ENCODE measurements at regions not wholly inside any gene's neighbourhood (a gene's known extent, or its start where the extent isn't known, plus 50 kb on each side); places are given as distances from the start of the nearest gene placed in this dataset.
"Not testable (repeated sequence)": the region's sequence is repeated elsewhere in the genome, so short reads cannot be mapped to it uniquely, and the experiment has no call there.

DNA sequence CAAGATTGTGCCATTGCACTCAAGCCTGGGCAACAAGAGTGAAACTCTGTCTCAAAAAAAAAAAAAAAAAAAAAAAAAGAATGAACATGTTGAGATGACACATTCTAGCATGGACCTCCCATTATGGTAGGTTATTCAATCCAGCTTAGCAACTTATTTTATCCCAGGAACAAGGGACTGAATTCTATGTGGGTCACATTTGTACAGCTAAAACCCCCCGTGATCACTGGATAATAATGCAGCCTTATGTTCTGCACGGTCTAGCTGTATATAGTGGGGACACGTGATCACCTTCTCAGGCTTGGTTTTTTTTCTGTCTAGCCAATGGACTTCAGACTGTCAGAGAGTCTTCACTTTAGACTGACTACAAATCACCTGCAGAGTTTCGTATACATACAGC is 115.2 kb upstream of the FRG1 start:
- no peak for DNase-seq (ENCODE audit: low spot score)

DNA sequence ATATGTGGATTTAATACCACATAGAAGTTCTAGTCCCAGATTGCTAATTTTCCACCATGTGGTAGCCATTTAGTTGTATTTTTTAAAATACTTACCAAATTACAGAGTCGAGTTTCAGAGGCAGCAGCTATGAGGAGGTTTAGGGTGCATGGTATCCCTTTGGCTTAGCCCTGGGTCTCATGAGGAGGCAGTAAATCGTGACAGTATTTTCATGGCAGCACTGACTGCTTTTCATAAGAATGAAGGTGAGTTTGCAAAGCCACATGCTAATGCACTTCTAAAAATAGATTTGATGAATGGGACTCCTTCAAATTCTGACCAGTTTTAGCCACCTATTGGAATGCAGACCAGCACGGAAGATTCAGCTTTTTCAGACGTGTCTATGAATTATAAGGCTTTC is 114.0 kb upstream of the FRG1 start:
- DNase-seq (ENCODE audit: low spot score) = no peak

DNA sequence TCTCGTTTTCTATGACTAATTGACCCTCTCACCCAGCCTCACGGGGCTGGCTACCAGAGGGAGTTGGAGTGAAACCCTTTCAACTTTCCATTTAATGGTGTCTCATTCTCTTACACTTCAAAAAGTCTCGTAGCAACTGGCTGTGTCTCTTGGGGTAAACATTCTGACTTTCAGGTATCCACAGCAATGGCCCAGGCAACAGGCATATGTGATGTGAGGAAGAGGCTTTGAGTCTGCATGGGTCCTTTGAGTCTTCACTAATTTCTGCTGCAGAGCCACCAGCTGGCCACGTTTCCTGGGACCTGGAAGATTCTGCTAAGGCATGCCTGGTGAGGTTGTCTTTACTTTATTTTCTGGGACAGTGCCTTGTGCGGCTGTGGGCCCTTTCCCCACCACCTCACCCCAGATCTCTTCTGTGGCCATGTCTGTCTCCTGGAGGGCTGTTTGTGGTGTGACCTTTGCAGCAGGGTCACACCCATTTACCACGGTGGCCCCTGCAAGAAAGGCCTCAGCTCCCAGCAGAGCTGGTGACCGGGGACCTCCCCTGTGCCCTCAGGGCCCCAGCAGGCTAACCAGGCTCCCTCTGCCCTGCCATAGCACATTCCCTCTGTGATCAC is 112.5 kb upstream of the FRG1 start:
- no peak for DNase-seq (ENCODE audit: low spot score)

DNA sequence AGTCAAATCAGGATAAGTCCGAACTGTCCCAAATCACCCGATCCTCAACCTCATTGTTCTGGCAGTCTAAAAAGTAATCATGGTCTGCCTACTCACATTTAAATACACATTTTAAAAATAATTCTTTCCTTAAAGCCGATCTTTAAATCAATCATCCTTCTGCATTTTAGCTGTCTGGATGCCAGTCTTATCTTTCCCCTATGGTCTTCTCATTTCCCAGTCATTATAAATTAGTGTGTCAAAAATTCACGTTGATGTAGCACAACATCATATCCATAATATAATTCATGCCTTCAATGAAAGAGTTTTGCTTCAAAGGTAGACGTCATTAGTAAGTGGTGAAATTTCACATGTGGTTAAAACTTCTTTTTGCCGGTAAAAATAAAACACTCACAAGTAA is 108.1 kb upstream of the FRG1 start:
- DNase-seq (ENCODE audit: low spot score) = no peak

DNA sequence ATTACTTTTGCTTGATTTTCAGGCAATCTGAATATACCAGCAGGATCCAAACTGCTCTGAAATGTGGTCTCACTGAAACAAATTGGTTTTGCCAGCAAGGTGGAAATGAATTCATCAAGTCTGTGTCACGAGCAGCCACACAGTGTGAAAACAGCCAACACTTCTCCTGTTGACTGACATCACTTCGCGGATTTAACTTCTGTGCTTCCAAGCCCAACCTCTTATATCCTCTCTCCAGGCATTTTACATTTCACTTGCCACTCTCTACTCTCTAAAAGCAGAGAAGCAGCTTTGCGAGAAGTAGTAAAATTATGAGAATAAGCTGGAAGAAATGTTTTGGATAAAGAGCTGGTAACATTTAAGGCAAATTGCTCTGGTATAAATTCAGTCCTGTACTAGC is 106.1 kb upstream of the FRG1 start:
- no peak for DNase-seq (ENCODE audit: low spot score)

DNA sequence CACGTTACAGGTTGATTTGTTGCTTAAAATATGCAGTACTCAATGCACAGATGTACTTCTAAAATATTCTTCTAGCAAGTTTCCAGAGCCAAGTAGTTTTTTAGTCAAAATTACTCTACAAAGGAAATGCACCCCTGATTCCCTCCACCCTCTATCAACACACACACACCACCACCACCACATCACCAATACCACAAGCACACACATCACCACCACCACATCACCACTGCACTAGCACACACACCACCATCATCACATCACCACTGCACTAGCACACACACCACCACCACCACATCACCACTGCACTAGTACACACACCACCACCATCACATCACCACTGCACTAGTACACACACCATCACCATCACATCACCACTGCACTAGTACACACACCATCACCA is 105.2 kb upstream of the FRG1 start:
- no peak for DNase-seq (ENCODE audit: low spot score)

DNA sequence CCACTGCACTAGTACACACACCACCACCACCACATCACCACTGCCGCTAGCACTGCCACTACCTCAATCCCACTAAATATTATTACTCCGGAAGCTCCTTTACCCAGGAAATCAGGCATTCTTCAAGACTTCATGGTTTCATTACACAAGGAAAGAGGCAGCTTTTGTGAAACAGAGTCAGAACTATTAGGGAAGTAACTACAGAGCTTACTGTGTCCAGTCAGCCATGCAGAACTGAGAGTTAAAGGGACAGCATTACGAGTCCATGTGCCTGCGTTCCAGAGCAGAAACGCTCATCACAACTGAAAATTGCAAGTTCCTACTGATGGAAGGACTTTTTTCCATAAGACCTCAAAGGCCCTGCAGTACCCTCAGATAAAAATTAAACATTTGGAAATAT is 103.2 kb upstream of the FRG1 start:
- DNase-seq (ENCODE audit: low spot score) = no peak

DNA sequence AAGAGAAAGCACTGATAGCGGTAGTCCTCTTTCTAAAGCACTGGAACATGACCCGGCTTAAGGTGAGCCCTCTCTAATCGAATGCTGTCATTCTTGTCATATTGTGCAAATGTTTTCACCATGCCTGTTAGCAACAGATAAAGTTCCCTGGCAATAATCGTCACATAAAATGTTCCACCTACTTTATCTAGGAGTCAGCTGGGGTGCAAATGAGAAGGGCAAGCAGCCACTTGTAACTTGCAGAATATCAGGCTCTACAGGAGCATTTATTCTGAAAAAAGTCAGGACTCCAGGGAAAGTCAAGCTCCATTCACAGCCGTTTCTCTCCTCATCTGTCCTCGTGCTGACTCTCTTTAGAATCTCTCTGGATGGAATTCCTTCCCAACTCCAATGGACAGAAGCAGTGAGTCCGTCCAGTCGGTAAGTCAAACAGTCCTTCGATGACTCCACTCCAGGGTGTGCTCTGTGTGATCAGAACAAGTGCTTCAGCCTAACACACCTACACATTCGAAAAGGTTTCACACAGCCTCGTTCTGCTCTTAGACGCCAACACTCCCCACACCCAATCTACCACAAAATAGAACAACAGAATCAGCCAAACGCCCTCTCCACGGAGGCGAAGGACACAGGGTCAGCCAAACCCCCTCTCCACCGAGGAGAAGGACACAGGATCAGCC is 101.7 kb upstream of the FRG1 start:
- no peak for DNase-seq (ENCODE audit: low spot score)

DNA sequence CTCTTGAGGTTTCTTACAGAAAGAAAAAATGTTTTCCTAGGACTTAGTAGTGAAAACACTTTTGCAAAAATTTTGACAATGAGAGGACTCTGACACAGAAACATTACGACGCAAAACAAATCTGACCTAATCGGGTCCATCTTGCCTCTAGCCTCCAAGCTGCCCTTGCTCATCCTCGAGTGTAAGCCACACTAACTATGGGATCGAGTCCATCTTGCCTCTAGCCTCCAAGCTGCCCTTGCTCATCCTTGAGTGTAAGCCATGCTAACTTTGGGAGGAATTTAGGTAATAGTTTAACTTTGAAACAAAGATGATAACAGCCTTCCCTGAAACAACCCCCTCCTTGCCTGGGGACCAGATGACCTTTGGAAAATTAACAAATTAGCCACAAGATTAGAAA is 100.3 kb upstream of the FRG1 start:
- no peak for DNase-seq (ENCODE audit: low spot score)

DNA sequence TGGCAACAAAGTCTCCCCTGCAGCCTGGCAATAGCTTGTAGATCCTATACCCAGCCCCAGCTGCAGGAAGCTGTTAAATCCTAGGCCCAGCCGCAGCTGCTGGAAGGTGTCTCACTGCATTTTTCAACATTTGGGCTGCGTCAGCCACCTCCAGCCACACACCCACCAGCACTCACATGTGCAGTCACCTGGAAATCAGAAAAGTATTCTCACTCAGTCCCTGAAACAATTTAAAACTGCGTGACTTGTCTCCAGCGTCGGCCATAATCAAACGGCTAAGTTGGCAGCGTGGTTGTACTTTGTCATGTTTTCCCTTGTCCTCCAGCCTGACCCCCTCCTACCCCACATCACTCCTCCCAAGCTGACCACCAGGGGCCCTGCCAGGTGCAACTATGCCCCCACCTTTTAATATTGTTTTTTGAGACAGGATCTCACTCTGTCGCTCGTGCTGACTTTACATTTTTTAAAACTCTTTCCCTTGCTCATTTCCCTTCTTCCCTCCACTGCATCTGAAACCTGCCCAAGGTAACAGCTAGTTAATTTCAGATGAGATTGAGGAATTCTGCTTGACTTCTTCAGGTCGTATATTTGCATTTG is 97.2 kb upstream of the FRG1 start:
- no peak for DNase-seq (ENCODE audit: low spot score)

DNA sequence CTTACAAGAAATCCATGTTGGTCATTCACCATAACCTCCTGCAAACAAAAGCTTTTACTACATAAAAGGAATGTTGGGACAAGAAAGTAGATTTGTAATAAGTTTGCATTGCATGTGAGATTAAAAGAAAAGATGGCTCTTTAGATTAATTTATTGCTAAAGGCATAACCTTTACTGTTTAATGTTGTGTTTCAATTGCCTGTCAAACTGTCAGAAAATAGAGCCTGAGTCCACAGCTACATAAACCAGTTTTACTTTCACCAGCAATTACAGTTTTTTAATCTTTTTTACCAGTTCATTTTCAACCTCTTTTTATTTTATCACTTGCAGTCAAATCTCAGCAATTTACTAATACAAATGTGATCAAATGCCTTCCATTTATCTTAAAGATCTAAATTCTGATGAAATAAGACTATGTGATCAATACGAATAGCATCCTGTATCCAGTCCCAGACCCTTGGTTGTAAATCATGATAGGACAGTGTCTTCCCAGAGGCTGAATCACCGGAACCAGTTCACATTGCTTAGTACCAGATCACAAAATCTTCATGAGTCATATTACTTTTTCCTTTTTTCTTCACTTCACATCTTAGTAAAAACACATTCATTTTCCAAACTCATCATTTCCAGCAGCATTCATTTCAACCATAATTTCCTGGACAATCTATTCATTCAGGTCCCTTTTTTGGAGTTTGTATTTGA is 95.4 kb upstream of the FRG1 start:
- DNase-seq (ENCODE audit: low spot score) = no peak

DNA sequence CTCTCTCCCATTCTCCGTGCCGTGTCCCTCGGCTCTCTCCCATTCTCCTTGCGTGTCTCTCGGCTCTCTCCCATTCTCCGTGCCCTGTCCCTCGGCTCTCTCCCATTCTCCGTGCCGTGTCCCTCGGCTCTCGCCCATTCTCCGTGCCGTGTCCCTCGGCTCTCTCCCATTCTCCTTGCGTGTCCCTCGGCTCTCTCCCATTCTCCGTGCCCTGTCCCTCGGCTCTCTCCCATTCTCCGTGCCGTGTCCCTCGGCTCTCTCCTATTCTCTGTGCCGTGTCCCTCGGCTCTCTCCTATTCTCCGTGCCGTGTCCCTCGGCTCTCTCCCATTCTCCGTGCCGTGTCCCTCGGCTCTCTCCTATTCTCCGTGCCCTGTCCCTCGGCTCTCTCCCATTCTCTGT is 94.6 kb upstream of the FRG1 start:
- DNase-seq (ENCODE audit: low spot score) = not testable (repeated sequence)

DNA sequence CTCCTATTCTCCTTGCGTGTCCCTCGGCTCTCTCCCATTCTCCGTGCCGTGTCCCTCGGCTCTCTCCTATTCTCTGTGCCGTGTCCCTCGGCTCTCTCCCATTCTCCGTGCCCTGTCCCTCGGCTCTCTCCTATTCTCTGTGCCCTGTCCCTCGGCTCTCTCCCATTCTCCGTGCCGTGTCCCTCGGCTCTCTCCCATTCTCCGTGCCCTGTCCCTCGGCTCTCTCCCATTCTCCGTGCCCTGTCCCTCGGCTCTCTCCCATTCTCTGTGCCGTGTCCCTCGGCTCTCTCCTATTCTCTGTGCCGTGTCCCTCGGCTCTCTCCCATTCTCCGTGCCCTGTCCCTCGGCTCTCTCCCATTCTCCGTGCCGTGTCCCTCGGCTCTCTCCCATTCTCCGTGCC is 94.1 kb upstream of the FRG1 start:
- DNase-seq (ENCODE audit: low spot score) = not testable (repeated sequence)

DNA sequence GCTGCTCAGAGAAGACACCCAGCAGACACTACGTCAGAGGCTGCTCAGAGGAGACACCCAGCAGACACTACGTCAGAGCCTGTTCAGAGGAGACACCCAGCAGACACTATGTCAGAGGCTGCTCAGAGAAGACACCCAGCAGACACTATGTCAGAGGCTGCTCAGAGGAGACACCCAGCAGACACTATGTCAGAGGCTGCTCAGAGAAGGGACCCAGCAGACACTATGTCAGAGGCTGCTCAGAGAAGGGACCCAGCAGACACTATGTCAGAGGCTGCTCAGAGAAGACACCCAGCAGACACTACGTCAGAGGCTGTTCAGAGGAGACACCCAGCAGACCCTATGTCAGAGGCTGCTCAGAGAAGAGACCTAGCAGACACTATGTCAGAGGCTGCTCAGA is 92.0 kb upstream of the FRG1 start:
- not testable (repeated sequence) for DNase-seq (ENCODE audit: low spot score)

DNA sequence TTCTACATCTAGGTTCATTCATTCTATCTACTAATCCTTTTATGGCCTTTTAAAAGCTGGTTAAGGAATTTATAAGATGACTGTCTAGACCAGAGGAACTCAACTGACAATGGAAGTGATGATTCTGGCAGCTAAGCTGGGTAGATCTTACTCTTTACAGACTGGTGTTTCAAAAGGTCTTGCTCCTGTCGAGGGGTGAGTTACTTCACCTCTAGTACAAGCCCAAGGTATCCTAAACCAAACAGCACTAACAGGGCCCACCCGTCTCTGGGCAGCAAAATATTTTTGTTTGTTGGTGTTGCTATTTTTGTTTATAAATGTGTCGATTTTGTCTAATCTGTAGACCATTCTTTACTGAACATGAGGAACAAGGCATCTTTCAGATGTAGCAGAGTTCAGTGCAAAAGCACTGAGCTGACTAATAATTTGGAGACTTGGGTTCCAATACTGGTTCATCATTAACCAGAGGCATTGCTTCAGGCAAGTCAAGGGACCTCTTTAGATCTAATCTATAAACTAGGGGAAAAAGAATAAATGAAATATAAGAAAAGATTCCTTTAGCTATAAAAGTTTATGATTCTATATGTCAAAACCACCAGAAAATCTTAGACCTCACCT is 90.3 kb upstream of the FRG1 start:
- no peak for DNase-seq (ENCODE audit: low spot score)

DNA sequence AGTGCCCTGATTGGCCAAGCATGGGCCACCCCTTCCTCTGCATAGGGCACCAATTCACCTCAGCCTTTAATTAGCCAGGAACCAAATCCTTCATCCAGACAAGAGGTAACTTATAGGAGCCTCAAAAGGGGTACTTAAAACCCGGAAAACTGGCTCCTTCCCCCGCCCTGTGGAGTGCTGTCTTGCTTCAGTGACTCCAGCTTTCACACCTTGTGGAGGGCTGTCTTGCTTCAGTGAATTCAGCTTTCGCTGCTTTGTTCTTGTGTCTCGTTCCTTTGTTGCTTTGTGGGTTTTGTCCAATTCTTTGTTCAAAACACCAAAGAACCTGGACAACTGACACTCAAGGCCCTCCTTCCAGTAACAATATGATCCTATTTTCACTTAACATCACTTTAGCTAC is 82.2 kb upstream of the FRG1 start:
- no peak for DNase-seq (ENCODE audit: low spot score)

DNA sequence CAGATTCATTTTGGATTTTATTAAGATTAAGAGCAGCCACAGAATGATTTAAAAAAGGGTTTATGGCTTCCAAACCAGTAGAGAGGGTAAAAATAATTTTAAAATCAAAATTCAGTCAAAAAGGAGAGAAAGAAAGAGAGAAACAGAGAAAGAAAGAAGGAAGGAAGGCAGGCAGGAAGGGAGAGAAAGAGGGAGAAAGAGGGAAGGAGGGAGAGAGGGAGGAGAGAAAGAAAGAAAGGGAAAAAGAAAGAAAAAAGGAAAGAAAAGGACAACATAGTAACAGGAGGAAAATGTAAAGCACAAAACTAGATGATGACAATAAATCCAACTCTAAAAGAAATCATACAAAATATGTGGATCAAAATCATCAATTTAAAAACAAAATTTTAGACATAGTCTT is 79.6 kb upstream of the FRG1 start:
- no peak for DNase-seq (ENCODE audit: low spot score)

DNA sequence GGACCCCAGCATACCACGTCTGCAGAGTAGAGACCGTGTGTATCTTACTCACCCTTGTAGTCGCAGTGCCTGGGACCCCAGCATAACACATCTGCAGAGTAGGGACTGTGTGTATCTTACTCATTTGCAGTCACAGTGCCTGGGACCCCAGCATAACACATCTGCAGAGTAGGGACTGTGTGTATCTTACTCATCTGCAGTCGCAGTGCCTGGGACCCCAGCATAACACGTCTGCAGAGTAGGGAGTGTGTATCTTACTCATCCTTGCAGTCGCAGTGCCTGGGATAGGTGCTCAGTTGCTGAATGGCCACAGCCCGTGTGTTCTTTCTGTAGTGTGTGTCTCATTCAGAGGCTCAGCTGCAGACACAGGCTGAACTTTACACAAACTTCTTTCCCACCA is 71.4 kb upstream of the FRG1 start:
- no peak for DNase-seq (ENCODE audit: low spot score)

DNA sequence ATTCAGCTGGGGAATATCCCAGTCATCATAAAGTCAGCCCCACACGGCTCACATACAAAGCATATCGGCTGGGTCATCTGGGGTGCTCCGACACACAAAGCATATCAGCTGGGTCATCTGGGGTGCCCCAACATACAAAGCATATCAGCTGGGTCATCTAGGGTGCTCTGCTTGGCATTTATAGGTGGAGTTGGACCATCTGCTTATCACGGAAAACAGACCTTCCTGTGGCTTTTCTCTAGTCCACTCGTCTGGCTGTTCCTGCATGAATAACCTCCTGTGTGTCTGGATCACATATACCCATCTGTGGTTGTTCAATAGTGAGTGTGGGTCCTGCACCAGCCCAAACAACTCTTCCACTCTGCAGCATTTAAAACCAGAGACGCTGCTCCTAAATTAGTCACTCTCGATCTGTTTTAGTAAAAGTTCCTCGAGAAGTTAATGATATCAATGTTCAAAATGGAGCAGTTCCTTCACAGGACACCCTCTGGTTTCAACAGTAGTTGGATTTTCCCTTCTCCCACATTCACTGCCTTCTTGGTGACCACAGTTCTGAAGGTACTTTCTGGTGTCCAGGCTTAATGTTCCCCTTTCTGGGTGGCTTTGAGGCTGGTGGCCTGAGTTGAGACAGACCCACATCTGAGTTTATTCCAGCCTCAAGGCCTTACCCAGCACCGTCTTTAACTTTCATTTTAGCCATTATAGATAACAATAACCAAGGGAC is 70.0 kb upstream of the FRG1 start:
- no peak for DNase-seq (ENCODE audit: low spot score)

DNA sequence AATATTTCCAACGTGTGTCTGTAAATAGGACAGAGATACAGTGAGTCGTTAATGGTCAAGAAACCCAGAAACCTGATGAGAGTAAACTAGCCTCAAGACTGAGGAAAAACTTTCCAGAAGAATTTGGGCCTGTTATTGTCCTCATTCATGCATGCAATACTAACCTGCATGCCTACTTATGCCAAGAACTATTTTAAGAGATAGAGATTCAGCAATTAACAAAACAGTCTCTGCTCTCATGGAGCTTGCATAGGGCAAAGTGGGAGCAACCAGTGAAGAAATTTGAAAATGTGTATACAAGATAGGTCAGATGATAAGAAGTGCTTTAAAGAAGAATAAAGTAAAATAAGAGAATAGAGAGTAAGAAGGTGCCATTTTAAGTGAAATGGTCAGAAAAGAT is 66.1 kb upstream of the FRG1 start:
- DNase-seq (ENCODE audit: low spot score) = no peak

DNA sequence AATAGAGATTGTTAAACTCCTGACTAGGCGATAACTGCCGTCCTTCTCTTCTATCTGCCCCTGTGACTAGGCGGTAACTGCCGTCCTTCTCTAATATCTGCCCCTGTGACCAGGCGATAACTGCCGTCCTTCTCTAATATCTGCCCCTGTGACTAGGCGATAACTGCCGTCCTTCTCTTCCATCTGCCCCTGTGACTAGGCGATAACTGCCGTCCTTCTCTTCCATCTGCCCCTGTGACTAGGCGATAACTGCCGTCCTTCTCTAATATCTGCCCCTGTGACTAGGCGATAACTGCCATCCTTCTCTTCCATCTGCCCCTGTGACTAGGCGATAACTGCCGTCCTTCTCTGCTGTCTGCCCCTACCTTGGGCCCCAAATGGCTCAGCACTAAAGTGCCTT is 59.5 kb upstream of the FRG1 start:
- not testable (repeated sequence) for DNase-seq (ENCODE audit: low spot score)

DNA sequence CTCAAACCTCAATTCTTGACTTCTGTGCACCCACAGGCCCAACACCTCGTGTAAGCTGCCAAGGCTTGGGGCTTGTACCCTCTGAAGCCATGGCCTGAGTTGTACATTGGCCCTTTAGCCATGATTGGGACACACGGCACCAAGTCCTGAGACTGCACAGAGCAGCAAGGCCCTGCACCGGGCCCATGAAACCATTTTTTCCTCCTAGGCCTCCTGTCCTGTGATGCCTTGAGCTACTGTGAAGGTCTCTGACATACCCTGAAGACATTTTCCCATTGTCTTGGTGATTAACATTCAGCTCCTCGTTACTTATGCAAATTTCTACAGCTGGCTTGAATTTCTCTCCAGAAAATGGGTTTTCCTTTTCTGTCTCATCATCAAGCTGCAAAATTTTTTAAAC is 52.3 kb upstream of the FRG1 start:
- not testable (repeated sequence) for DNase-seq (ENCODE audit: low spot score)
